ENCODE measurements at regions not wholly inside any gene's neighbourhood (a gene's known extent, or its start where the extent isn't known, plus 50 kb on each side); places are given as distances from the start of the nearest gene placed in this dataset.

DNA sequence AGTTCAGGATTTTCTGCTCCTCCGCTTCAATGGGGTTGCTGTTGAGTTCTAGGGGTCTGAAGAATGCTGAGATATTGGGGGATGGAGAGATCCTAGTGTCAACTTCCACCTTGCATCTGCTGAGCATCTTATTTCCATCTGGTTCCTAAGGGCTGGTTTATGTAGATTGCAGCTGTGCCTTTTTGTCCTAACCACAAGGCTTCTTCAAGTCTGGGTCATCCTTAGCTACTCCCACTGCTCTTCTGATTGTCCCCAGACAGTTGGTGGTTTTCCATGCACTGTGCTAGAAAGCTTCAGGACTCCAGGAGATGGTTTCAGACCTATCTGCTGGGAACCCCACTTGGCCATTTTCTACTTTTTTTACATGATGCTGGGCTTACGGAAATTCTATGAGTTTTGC lies 125.0 kb downstream of the IL20RB start:
- no peak for TF ChIP-seq POLR2A (IDR thresholded peaks at IDR 0.05)
- TF ChIP-seq, protein P1, sequence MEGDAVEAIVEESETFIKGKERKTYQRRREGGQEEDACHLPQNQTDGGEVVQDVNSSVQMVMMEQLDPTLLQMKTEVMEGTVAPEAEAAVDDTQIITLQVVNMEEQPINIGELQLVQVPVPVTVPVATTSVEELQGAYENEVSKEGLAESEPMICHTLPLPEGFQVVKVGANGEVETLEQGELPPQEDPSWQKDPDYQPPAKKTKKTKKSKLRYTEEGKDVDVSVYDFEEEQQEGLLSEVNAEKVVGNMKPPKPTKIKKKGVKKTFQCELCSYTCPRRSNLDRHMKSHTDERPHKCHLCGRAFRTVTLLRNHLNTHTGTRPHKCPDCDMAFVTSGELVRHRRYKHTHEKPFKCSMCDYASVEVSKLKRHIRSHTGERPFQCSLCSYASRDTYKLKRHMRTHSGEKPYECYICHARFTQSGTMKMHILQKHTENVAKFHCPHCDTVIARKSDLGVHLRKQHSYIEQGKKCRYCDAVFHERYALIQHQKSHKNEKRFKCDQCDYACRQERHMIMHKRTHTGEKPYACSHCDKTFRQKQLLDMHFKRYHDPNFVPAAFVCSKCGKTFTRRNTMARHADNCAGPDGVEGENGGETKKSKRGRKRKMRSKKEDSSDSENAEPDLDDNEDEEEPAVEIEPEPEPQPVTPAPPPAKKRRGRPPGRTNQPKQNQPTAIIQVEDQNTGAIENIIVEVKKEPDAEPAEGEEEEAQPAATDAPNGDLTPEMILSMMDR (IDR thresholded peaks at IDR 0.05) = no peak
